Keratinocyte (primary cell): ENCODE measurements at regions not wholly inside any gene's neighbourhood (a gene's known extent, or its start where the extent isn't known, plus 50 kb on each side); places are given as distances from the start of the nearest gene placed in this dataset.

ENCODE experiments used
- DNase-seq: peaks from one replicate; pipeline ENCODE4 v3.0.0-alpha.2; 2011; ENCODE audit warnings: low read depth, missing footprints, low spot score
- FAIRE-seq: peaks from 2 replicates; lab custom pipeline; 2011; peaks lifted over from hg19 to GRCh38; lab: Jason Lieb, UNC
- H2AFZ ChIP-seq: 2 replicates; pipeline ENCODE4 v1.6.0; 2012; ENCODE audit warnings: low read length, control low read depth, inconsistent platforms; ENCODE audit not compliant: control insufficient read depth
- H3K27ac ChIP-seq: 2 replicates; pipeline ENCODE4 v1.5.1; 2011; ENCODE audit warnings: low read length; ENCODE audit not compliant: control insufficient read depth, insufficient read depth
- H3K27me3 ChIP-seq: 3 replicates; pipeline ENCODE4 v1.6.0; 2011; ENCODE audit warnings: low read length; ENCODE audit not compliant: control insufficient read depth, insufficient read depth; ENCODE audit errors: extremely low read depth
- H3K36me3 ChIP-seq, 2 experiments: 2 replicates in 1 of 2; 3 replicates in 1 of 2; pipeline ENCODE4 v1.5.1; 2011; ENCODE audit warnings: low read length in 2 of 2, mild to moderate bottlenecking in 1 of 2; ENCODE audit not compliant: control insufficient read depth in 2 of 2, insufficient read depth in 2 of 2; ENCODE audit errors: extremely low read depth in 1 of 2
- H3K4me1 ChIP-seq: 3 replicates; pipeline ENCODE4 v1.5.1; 2011; ENCODE audit warnings: low read length; ENCODE audit not compliant: control insufficient read depth, insufficient read depth; ENCODE audit errors: extremely low read depth
- H3K4me2 ChIP-seq: 3 replicates; pipeline ENCODE4 v1.6.0; 2011; ENCODE audit warnings: low read depth, low read length; ENCODE audit not compliant: control insufficient read depth, insufficient read depth; ENCODE audit errors: extremely low read depth
- H3K4me3 ChIP-seq, 3 experiments: fragments of 200-600 bp in 1 of 3; sonication (generic) in 1 of 3; 2 replicates in 2 of 3; 3 replicates in 1 of 3; pipeline ENCODE4 v1.5.1; 2011 to 2016; ENCODE audit warnings: low read length in 3 of 3, mild to moderate bottlenecking in 3 of 3, control low read depth in 2 of 3, inconsistent platforms in 1 of 3, low read depth in 1 of 3, mixed read lengths in 1 of 3, mixed run types in 1 of 3, moderate library complexity in 1 of 3; ENCODE audit not compliant: control insufficient read depth in 2 of 3, insufficient read depth in 2 of 3; ENCODE audit errors: extremely low read depth in 1 of 3
- H3K79me2 ChIP-seq: 2 replicates; pipeline ENCODE4 v1.6.0; 2012; ENCODE audit warnings: low read length; ENCODE audit not compliant: control insufficient read depth, insufficient read depth
- H3K9ac ChIP-seq: 3 replicates; pipeline ENCODE4 v1.6.0; 2011; ENCODE audit warnings: low read length; ENCODE audit not compliant: control insufficient read depth, insufficient read depth; ENCODE audit errors: extremely low read depth
- H3K9me1 ChIP-seq: 3 replicates; pipeline ENCODE4 v1.6.0; 2011; ENCODE audit warnings: low read length; ENCODE audit not compliant: control insufficient read depth, insufficient read depth; ENCODE audit errors: extremely low read depth
- H3K9me3 ChIP-seq: 2 replicates; pipeline ENCODE4 v1.5.1; 2012; ENCODE audit warnings: low read depth, low read length; ENCODE audit not compliant: control insufficient read depth
- H4K20me1 ChIP-seq: 3 replicates; pipeline ENCODE4 v1.6.0; 2011; ENCODE audit warnings: low read length; ENCODE audit not compliant: control insufficient read depth, insufficient read depth; ENCODE audit errors: extremely low read depth
- EZH2 ChIP-seq: IDR thresholded peaks from one replicate; pipeline ENCODE4 v1.6.1; 2012; ENCODE audit warnings: inconsistent platforms, mild to moderate bottlenecking, low read length, moderate library complexity
- dilution Hi-C: fragments of 300-500 bp; cut with MboI; formaldehyde crosslinking; loops from one replicate; pipeline ENCODE4 v1.7.0; 2020; ENCODE audit warnings: low sequenced_read_pairs; ENCODE audit not compliant: extremely low pct_ligation_motif_present
- TF ChIP-seq, protein P1 (sequence below), 3 experiments: IDR thresholded peaks in 1 of 3; conservative IDR thresholded peaks in 1 of 3; optimal IDR thresholded peaks in 1 of 3; 2 replicates in 2 of 3; 3 replicates in 1 of 3; pipeline versions ENCODE3 to v1.5.1; 2011; ENCODE audit warnings: low read length in 3 of 3, mild to moderate bottlenecking in 3 of 3, moderate library complexity in 2 of 3, control low read depth in 1 of 3, inconsistent platforms in 1 of 3; ENCODE audit not compliant: insufficient read depth in 2 of 3; ENCODE audit errors: extremely low read depth in 1 of 3

- Histone ChIP-seq H3K9me3 (no peaks in the 10 kb centered on the region), H3K4me1 (no peaks in the 10 kb centered on the region), H3K4me3 (no peak overlapping the region), H3K27ac (no peak overlapping the region), H4K20me1 (no peaks in the 10 kb centered on the region), H3K9ac (no peak overlapping the region), H3K36me3 (no peaks in the 10 kb centered on the region), H3K9me1 (no peaks in the 10 kb centered on the region), H2AFZ (no peak overlapping the region), H3K27me3 (no peaks in the 10 kb centered on the region), H3K4me2 (no peak overlapping the region), H3K79me2 (no peaks in the 10 kb centered on the region)
- dilution Hi-C loops, result no loop called here
- TF ChIP-seq EZH2, result no peak
- TF ChIP-seq, protein P1, sequence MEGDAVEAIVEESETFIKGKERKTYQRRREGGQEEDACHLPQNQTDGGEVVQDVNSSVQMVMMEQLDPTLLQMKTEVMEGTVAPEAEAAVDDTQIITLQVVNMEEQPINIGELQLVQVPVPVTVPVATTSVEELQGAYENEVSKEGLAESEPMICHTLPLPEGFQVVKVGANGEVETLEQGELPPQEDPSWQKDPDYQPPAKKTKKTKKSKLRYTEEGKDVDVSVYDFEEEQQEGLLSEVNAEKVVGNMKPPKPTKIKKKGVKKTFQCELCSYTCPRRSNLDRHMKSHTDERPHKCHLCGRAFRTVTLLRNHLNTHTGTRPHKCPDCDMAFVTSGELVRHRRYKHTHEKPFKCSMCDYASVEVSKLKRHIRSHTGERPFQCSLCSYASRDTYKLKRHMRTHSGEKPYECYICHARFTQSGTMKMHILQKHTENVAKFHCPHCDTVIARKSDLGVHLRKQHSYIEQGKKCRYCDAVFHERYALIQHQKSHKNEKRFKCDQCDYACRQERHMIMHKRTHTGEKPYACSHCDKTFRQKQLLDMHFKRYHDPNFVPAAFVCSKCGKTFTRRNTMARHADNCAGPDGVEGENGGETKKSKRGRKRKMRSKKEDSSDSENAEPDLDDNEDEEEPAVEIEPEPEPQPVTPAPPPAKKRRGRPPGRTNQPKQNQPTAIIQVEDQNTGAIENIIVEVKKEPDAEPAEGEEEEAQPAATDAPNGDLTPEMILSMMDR (optimal IDR thresholded peaks at IDR 0.05 in 1 of 3, IDR thresholded peaks at IDR 0.05 in 1 of 3, conservative IDR thresholded peaks at IDR 0.05 in 1 of 3; ENCODE audit: extremely low read depth in 1 of 3, insufficient read depth in 2 of 3, low read length in 3 of 3), result no peak
- FAIRE-seq, result no peak
- no peak for DNase-seq
Observed at GRCh38 chr5:109612278-109612905, 77.3 kb upstream of the MAN2A1 start.

GRCh38 chr5:109611505-109611904 lies 78.2 kb upstream of the MAN2A1 start:
- dilution Hi-C loops, result no loop called here
- Histone ChIP-seq H3K9me3 (no peaks in the 10 kb centered on the region), H3K79me2 (no peaks in the 10 kb centered on the region), H3K9me1 (no peaks in the 10 kb centered on the region), H4K20me1 (no peaks in the 10 kb centered on the region), H3K27ac (no peak overlapping the region), H3K27me3 (no peaks in the 10 kb centered on the region), H3K4me1 (no peaks in the 10 kb centered on the region), H3K36me3 (no peaks in the 10 kb centered on the region), H3K4me3 (no peak overlapping the region), H2AFZ (no peak overlapping the region), H3K9ac (no peak overlapping the region), H3K4me2 (no peak overlapping the region)
- TF ChIP-seq, protein P1 (optimal IDR thresholded peaks at IDR 0.05 in 1 of 3, IDR thresholded peaks at IDR 0.05 in 1 of 3, conservative IDR thresholded peaks at IDR 0.05 in 1 of 3; ENCODE audit: extremely low read depth in 1 of 3, insufficient read depth in 2 of 3, low read length in 3 of 3), result no peak
- no peak for TF ChIP-seq EZH2
- no peak for DNase-seq
- FAIRE-seq, result no peak
